Liver (tissue), 8 donors: ENCODE measurements at regions not wholly inside any gene's neighbourhood (a gene's known extent, or its start where the extent isn't known, plus 50 kb on each side); places are given as distances from the start of the nearest gene placed in this dataset.

ENCODE experiments used
- DNase-seq: peaks from one replicate; pipeline ENCODE4 v3.0.0-alpha.2; 2017; ENCODE audit warnings: low spot score
- H3K27ac ChIP-seq, 2 donors: one replicate each; pipeline ENCODE4 v1.7.0; 2013; ENCODE audit warnings: inconsistent platforms in 2 of 2, low read length in 2 of 2, control low read depth in 1 of 2, low read depth in 1 of 2, mild to moderate bottlenecking in 1 of 2
- H3K27me3 ChIP-seq, 4 donors: one replicate each; pipeline versions ENCODE4 v1.6.1 to v1.7.0; 2013; ENCODE audit warnings: low read length in 3 of 4, inconsistent platforms in 1 of 4, mild to moderate bottlenecking in 1 of 4, moderate library complexity in 1 of 4; ENCODE audit not compliant: control insufficient read depth in 4 of 4, insufficient read depth in 4 of 4
- H3K36me3 ChIP-seq, 4 donors: one replicate each; pipeline versions ENCODE4 v1.6.1 to v1.7.0; 2013; ENCODE audit warnings: low read length in 3 of 4, mild to moderate bottlenecking in 3 of 4, low read depth in 1 of 4, moderate library complexity in 1 of 4; ENCODE audit not compliant: control insufficient read depth in 4 of 4, insufficient read depth in 3 of 4
- H3K4me1 ChIP-seq, 4 donors: one replicate each; pipeline versions ENCODE4 v1.6.1 to v1.7.0; 2013; ENCODE audit warnings: low read length in 3 of 4, mild to moderate bottlenecking in 3 of 4, moderate library complexity in 1 of 4; ENCODE audit not compliant: control insufficient read depth in 4 of 4, insufficient read depth in 4 of 4
- H3K4me3 ChIP-seq, 3 donors: one replicate each; pipeline versions ENCODE4 v1.6.1 to v1.7.0; 2013; ENCODE audit warnings: low read length in 3 of 3, control low read depth in 1 of 3, low read depth in 1 of 3, mild to moderate bottlenecking in 1 of 3
- H3K9ac ChIP-seq, 2 donors: one replicate each; pipeline ENCODE4 v1.7.0; 2013; ENCODE audit warnings: low read length in 2 of 2, mild to moderate bottlenecking in 2 of 2, moderate library complexity in 2 of 2, control low read depth in 1 of 2, low read depth in 1 of 2
- H3K9me3 ChIP-seq, 4 donors: one replicate each; pipeline versions ENCODE4 v1.6.1 to v1.7.0; 2013; ENCODE audit warnings: low read length in 3 of 4; ENCODE audit not compliant: control insufficient read depth in 4 of 4
- ATF3 ChIP-seq: IDR thresholded peaks from 2 replicates; pipeline ENCODE4 v1.6.1; 2016; ENCODE audit warnings: antibody characterized with exemption
- CTCF ChIP-seq: fragments of 150-350 bp; IDR thresholded peaks from 2 replicates; pipeline ENCODE4 v1.5.1; 2017; ENCODE audit warnings: improper control_type of control experiment, low read depth, low read length; ENCODE audit not compliant: missing input control
- GABPA ChIP-seq, 2 donors: IDR thresholded peaks in 1 of 2; conservative IDR thresholded peaks in 1 of 2; 2 replicates each; pipeline ENCODE4 v1.6.1; 2016; ENCODE audit warnings: antibody characterized with exemption in 2 of 2, mild to moderate bottlenecking in 1 of 2, moderate library complexity in 1 of 2
- HNF4A ChIP-seq, 2 donors: conservative IDR thresholded peaks; 2 replicates each; pipeline ENCODE4 v1.6.1; 2016; ENCODE audit warnings: antibody characterized with exemption in 2 of 2, mild to moderate bottlenecking in 2 of 2
- HNF4G ChIP-seq: IDR thresholded peaks from 2 replicates; pipeline ENCODE4 v1.6.1; 2016; ENCODE audit warnings: antibody characterized with exemption
- JUND ChIP-seq, 2 donors: IDR thresholded peaks; 2 replicates each; pipeline ENCODE4 v1.6.1; 2016; ENCODE audit warnings: antibody characterized with exemption in 2 of 2
- NR2F2 ChIP-seq: IDR thresholded peaks from 2 replicates; pipeline ENCODE4 v1.6.1; 2016; ENCODE audit warnings: antibody characterized with exemption
- RAD21 ChIP-seq, 2 donors: IDR thresholded peaks; 2 replicates each; pipeline ENCODE4 v1.6.1; 2016; ENCODE audit warnings: antibody characterized with exemption in 2 of 2, mild to moderate bottlenecking in 2 of 2
- REST ChIP-seq: IDR thresholded peaks from 2 replicates; pipeline ENCODE4 v1.6.1; 2016; ENCODE audit warnings: antibody characterized with exemption, mild to moderate bottlenecking
- TAF1 ChIP-seq: conservative IDR thresholded peaks from 2 replicates; pipeline ENCODE4 v1.6.1; 2016; ENCODE audit warnings: antibody characterized with exemption, mild to moderate bottlenecking
- YY1 ChIP-seq: IDR thresholded peaks from 2 replicates; pipeline ENCODE4 v1.6.1; 2016; ENCODE audit warnings: antibody characterized with exemption, mild to moderate bottlenecking
- WGBS: extraction: QIAGEN DNeasy Blood & Tissue Kit; methylation state at CpG from one replicate; pipeline ENCODE4 v1.1.7; 2013; 5-methylcytosine and 5-hydroxymethylcytosine counted together
- TF ChIP-seq, protein P1 (sequence below): IDR thresholded peaks from 2 replicates; pipeline ENCODE4 v1.6.1; 2016; ENCODE audit warnings: antibody characterized with exemption
- donor health status: healthy.
- donor health status: healthy.
- donor health status: healthy.
- donor health status: healthy.
- donor health status: healthy.

DNA sequence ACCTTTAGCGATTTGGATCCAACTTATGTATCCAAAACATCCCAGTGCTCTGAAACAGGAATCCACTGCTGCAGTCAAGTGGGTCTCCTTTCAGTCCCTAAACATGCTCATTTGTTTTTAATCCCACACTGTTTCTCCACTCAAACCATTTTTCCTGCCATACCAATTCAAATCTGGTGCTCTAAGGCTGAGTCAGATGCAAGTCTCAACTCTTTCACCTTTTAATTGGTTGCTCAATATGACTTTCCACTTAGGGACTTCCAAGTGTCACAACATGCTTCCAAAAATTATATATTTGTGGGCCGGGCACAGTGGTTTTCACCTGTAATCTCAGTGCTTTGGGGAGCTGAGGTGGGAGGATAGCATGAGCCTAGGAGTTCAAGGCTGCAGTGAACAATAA lies 113.4 kb upstream of the TANK start:
- no peaks in the 10 kb centered on the region for H3K4me1 ChIP-seq
- TF ChIP-seq NR2F2 (no peak), RAD21 (IDR thresholded peaks at IDR 0.05) (no peak), REST (no peak), CTCF (no peak), YY1 (no peak), HNF4G (no peak), JUND (IDR thresholded peaks at IDR 0.05) (no peak), ATF3 (no peak), TAF1 (no peak), HNF4A (conservative IDR thresholded peaks at IDR 0.05) (no peak)
- no peaks in the 10 kb centered on the region for H3K27me3 ChIP-seq
- H3K27ac ChIP-seq = no peak overlapping the region
- H3K4me3 ChIP-seq = no peak overlapping the region
- 98% methylated on average over 2 of the region's 2 CpGs for WGBS
- DNase-seq = no peak
- H3K9ac ChIP-seq = no peak overlapping the region
- H3K9me3 ChIP-seq = no peaks in the 10 kb centered on the region
- H3K36me3 ChIP-seq = no peaks in the 10 kb centered on the region

DNA sequence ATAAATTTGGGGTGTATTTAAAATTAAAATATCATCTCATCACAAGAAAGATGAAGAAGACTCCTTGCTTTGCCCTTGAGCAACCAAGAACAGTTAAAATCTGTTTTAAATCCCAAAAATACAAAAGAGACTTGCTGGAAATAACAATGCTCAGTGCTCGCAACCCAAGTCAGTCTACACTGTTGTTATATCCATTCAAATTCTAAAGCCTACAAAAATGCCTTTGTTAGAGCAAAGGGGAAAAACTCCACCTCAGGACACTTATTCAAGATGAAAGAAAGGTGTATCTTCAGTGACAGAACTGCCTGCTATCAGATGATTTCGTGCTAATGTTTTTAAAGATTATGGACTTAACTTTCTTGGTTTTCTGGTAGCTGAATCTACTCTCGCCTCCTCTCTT lies 111.9 kb upstream of the TANK start:
- H3K9me3 ChIP-seq = no peaks in the 10 kb centered on the region
- WGBS = 56% methylated on average over 3 of the region's 3 CpGs
- no peak overlapping the region for H3K27ac ChIP-seq
- TF ChIP-seq YY1 (no peak), GABPA (IDR thresholded peaks at IDR 0.05 in 1 of 2, conservative IDR thresholded peaks at IDR 0.05 in 1 of 2) (no peak)
- TF ChIP-seq, protein P1, sequence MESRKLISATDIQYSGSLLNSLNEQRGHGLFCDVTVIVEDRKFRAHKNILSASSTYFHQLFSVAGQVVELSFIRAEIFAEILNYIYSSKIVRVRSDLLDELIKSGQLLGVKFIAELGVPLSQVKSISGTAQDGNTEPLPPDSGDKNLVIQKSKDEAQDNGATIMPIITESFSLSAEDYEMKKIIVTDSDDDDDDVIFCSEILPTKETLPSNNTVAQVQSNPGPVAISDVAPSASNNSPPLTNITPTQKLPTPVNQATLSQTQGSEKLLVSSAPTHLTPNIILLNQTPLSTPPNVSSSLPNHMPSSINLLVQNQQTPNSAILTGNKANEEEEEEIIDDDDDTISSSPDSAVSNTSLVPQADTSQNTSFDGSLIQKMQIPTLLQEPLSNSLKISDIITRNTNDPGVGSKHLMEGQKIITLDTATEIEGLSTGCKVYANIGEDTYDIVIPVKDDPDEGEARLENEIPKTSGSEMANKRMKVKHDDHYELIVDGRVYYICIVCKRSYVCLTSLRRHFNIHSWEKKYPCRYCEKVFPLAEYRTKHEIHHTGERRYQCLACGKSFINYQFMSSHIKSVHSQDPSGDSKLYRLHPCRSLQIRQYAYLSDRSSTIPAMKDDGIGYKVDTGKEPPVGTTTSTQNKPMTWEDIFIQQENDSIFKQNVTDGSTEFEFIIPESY = no peak
- no peak overlapping the region for H3K4me3 ChIP-seq
- no peaks in the 10 kb centered on the region for H3K4me1 ChIP-seq
- no peak overlapping the region for H3K9ac ChIP-seq
- no peak for DNase-seq
- H3K36me3 ChIP-seq = no peaks in the 10 kb centered on the region
- H3K27me3 ChIP-seq = no peaks in the 10 kb centered on the region
